NB4 (cell line): ENCODE measurements at regions not wholly inside any gene's neighbourhood (a gene's known extent, or its start where the extent isn't known, plus 50 kb on each side); places are given as distances from the start of the nearest gene placed in this dataset.

Source experiments
- CTCF ChIP-seq: IDR thresholded peaks from one replicate; pipeline ENCODE4 v1.5.1; 2012; ENCODE audit warnings: low read depth, low read length
- MAX ChIP-seq: IDR thresholded peaks from 2 replicates; pipeline ENCODE4 v1.6.1; 2011; ENCODE audit warnings: low read depth, low read length

- no peak for TF ChIP-seq CTCF
- TF ChIP-seq MAX, result no peak
These were observed 61.9 kb downstream of the KCNC4 start for GRCh38 chr1:110272045-110272444.
